H9 (cell line): ENCODE measurements at regions not wholly inside any gene's neighbourhood (a gene's known extent, or its start where the extent isn't known, plus 50 kb on each side); places are given as distances from the start of the nearest gene placed in this dataset.
A peak's percentile ranks its signal among the peaks of the same experiment; 100 is the strongest.

Experiments
- DNase-seq: peaks from one replicate; pipeline ENCODE4 v3.0.0-alpha.2; 2017
- H2AFZ ChIP-seq: one replicate; pipeline ENCODE4 v1.6.1; 2013; ENCODE audit warnings: mild to moderate bottlenecking, low read length, control low read depth, moderate library complexity
- H2AK5ac ChIP-seq: 2 replicates; pipeline ENCODE4 v1.6.1; 2013; ENCODE audit warnings: low read length, control low read depth, mixed read lengths; ENCODE audit not compliant: insufficient read length
- H2BK120ac ChIP-seq: one replicate; pipeline ENCODE4 v1.6.1; 2013; ENCODE audit warnings: low read depth, mild to moderate bottlenecking, low read length, control low read depth, inconsistent platforms; ENCODE audit not compliant: poor library complexity, severe bottlenecking
- H2BK12ac ChIP-seq: 2 replicates; pipeline ENCODE4 v1.6.1; 2013; ENCODE audit warnings: low read length, control low read depth, mixed read lengths, low read depth; ENCODE audit not compliant: insufficient read length
- H2BK15ac ChIP-seq: 2 replicates; pipeline ENCODE4 v1.6.1; 2013; ENCODE audit warnings: low read depth, low read length, control low read depth
- H2BK20ac ChIP-seq: one replicate; pipeline ENCODE4 v1.6.1; 2013; ENCODE audit warnings: low read depth, mild to moderate bottlenecking, low read length, control low read depth, inconsistent platforms; ENCODE audit not compliant: poor library complexity, severe bottlenecking
- H2BK5ac ChIP-seq: 2 replicates; pipeline ENCODE4 v1.6.1; 2013; ENCODE audit warnings: low read length, control low read depth, mixed read lengths; ENCODE audit not compliant: insufficient read length
- H3K14ac ChIP-seq: 2 replicates; pipeline ENCODE4 v1.6.1; 2013; ENCODE audit warnings: low read length, control low read depth; ENCODE audit not compliant: insufficient read depth
- H3K18ac ChIP-seq: 2 replicates; pipeline ENCODE4 v1.6.1; 2013; ENCODE audit warnings: low read depth, mild to moderate bottlenecking, mixed read lengths, low read length, control low read depth; ENCODE audit not compliant: insufficient read length
- H3K23ac ChIP-seq: 2 replicates; pipeline ENCODE4 v1.6.1; 2013; ENCODE audit warnings: low read length, control low read depth, mixed read lengths, low read depth; ENCODE audit not compliant: insufficient read length
- H3K23me2 ChIP-seq: 2 replicates; pipeline ENCODE4 v1.6.1; 2013; ENCODE audit warnings: low read depth, mild to moderate bottlenecking, mixed read lengths, low read length, control low read depth; ENCODE audit not compliant: insufficient read length, poor library complexity, severe bottlenecking
- H3K27ac ChIP-seq: 2 replicates; pipeline ENCODE4 v1.5.1; 2013; ENCODE audit warnings: low read length, control low read depth, mixed read lengths, low read depth; ENCODE audit not compliant: insufficient read length
- H3K27me3 ChIP-seq: 2 replicates; pipeline ENCODE4 v1.6.1; 2013; ENCODE audit warnings: low read length, control low read depth, inconsistent platforms; ENCODE audit not compliant: insufficient read depth
- H3K4ac ChIP-seq: 2 replicates; pipeline ENCODE4 v1.6.1; 2013; ENCODE audit warnings: low read depth, mild to moderate bottlenecking, control low read depth, inconsistent platforms, low read length, moderate library complexity
- H3K4me1 ChIP-seq: 2 replicates; pipeline ENCODE4 v1.6.1; 2013; ENCODE audit warnings: low read length, control low read depth, inconsistent platforms; ENCODE audit not compliant: insufficient read depth
- H3K4me2 ChIP-seq: 2 replicates; pipeline ENCODE4 v1.6.1; 2013; ENCODE audit warnings: low read length, control low read depth, mixed read lengths; ENCODE audit not compliant: insufficient read length, insufficient read depth
- H3K56ac ChIP-seq: 2 replicates; pipeline ENCODE4 v1.6.1; 2013; ENCODE audit warnings: low read depth, mild to moderate bottlenecking, mixed read lengths, low read length, control low read depth; ENCODE audit not compliant: insufficient read length
- H3K79me1 ChIP-seq: 2 replicates; pipeline ENCODE4 v1.6.1; 2013; ENCODE audit warnings: low read depth, mild to moderate bottlenecking, moderate library complexity, low read length, control low read depth, inconsistent platforms; ENCODE audit not compliant: insufficient read depth, poor library complexity, severe bottlenecking
- H3K79me2 ChIP-seq: 2 replicates; pipeline ENCODE4 v1.6.1; 2013; ENCODE audit warnings: low read length, control low read depth, inconsistent platforms; ENCODE audit not compliant: insufficient read depth
- H3K9ac ChIP-seq: 2 replicates; pipeline ENCODE4 v1.6.1; 2013; ENCODE audit warnings: low read length, control low read depth, mixed read lengths; ENCODE audit not compliant: insufficient read length; ENCODE audit errors: extremely low read depth
- H3K9me3 ChIP-seq: one replicate; pipeline ENCODE4 v1.6.1; 2013; ENCODE audit warnings: low read depth, low read length, inconsistent platforms; ENCODE audit not compliant: control insufficient read depth
- H3T11ph ChIP-seq: one replicate; pipeline ENCODE4 v1.6.1; 2013; ENCODE audit warnings: mild to moderate bottlenecking, low read length, control low read depth, inconsistent platforms
- H4K20me1 ChIP-seq: one replicate; pipeline ENCODE4 v1.6.1; 2013; ENCODE audit not compliant: control insufficient read depth, insufficient read length, insufficient read depth
- H4K5ac ChIP-seq: 2 replicates; pipeline ENCODE4 v1.6.1; 2013; ENCODE audit warnings: low read depth, mild to moderate bottlenecking, mixed read lengths, low read length, control low read depth; ENCODE audit not compliant: insufficient read length
- H4K8ac ChIP-seq: replicated peaks from 2 replicates; pipeline ENCODE4 v1.6.1; 2013; ENCODE audit warnings: low read length, control low read depth, mixed read lengths, low read depth; ENCODE audit not compliant: insufficient read length
- H4K91ac ChIP-seq: 2 replicates; pipeline ENCODE4 v1.6.1; 2013; ENCODE audit warnings: low read depth, mild to moderate bottlenecking, moderate library complexity, mixed read lengths, low read length, control low read depth; ENCODE audit not compliant: insufficient read length
- H3K27ac Mint-ChIP-seq, 3 experiments: 2 replicates in 2 of 3; 3 replicates in 1 of 3; pipeline ENCODE4 v1.8.0; 2020 to 2021; ENCODE audit warnings: mixed read lengths in 3 of 3, mild to moderate bottlenecking in 1 of 3, moderate library complexity in 1 of 3
- H3K27me3 Mint-ChIP-seq: 2 replicates; pipeline ENCODE4 v1.8.0; 2021; ENCODE audit warnings: low read depth, mild to moderate bottlenecking, moderate library complexity, mixed read lengths
- H3K36me3 Mint-ChIP-seq, 3 experiments: 2 replicates in 2 of 3; 3 replicates in 1 of 3; pipeline ENCODE4 v1.8.0; 2020 to 2021; ENCODE audit warnings: low read depth in 3 of 3, mixed read lengths in 3 of 3; ENCODE audit not compliant: insufficient read depth in 1 of 3
- H3K4me1 Mint-ChIP-seq, 2 experiments: 2 replicates each; pipeline ENCODE4 v1.8.0; 2020; ENCODE audit warnings: mixed read lengths in 2 of 2
- H3K4me3 Mint-ChIP-seq, 2 experiments: 2 replicates in 1 of 2; 3 replicates in 1 of 2; pipeline ENCODE4 v1.8.0; 2020 to 2021; ENCODE audit warnings: mild to moderate bottlenecking in 2 of 2, mixed read lengths in 2 of 2, moderate library complexity in 1 of 2
- H3K9me3 Mint-ChIP-seq, 2 experiments: 2 replicates in 1 of 2; 3 replicates in 1 of 2; pipeline ENCODE4 v1.8.0; 2020; ENCODE audit warnings: mild to moderate bottlenecking in 2 of 2, mixed read lengths in 2 of 2, moderate library complexity in 1 of 2
- CTCF ChIP-seq: fragments of 200-600 bp; sonication (generic); conservative IDR thresholded peaks from 3 replicates; pipeline ENCODE4 v1.8.0; 2021; ENCODE audit warnings: antibody characterized with exemption, mild to moderate bottlenecking
- WGBS: extraction: QIAGEN DNeasy Blood & Tissue Kit; methylation state at CpG from one replicate; pipeline ENCODE4 v1.1.7; 2013; ENCODE audit warnings: missing lambda C conversion rate, low lambda C conversion rate, mixed read lengths; ENCODE audit not compliant: insufficient read length; ENCODE audit errors: extremely low coverage; 5-methylcytosine and 5-hydroxymethylcytosine counted together

DNA sequence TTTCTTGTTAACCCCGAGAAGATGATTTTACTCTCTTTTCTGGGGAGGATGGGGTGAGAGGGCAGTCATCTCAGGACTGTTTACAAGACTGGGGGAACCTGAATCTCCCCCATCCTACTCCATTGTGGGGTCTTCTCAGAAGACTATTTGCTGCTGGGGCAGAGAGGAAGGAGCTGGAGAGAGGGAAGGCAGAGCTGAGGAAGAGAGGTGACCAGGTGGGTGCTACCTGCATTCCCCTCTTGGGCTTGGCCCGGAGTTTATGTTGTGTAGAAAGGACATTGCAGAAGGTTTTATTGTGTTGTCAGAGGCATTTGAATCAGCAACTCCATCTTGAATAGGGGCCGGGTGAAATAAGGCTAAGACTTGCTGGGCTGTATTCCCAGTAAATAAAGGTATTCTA lies 247.1 kb upstream of the GALNT17 start:
- peak overlapping the region; percentile 74 for H4K5ac ChIP-seq
- Mint-ChIP-seq H3K27ac (peak overlapping the region; percentile 94 to 98 (median 97)), H3K27me3 (no peaks in the 10 kb centered on the region; the same call in 1 of the 2 replicates), H3K9me3 (peaks cover 34 to 39% of the 10 kb centered on the region in 2 experiments), H3K4me1 (peaks cover 48 to 57% of the 10 kb centered on the region in 2 experiments), H3K36me3 (peaks cover 18 to 52% (median 25%) of the 10 kb centered on the region in 3 experiments), H3K4me3 (peak overlapping the region in 1 of 2 experiments; percentile 19; a peak in 1 of 5 replicates)
- no peak overlapping the region for H3K56ac ChIP-seq
- no peak overlapping the region; the same call in 1 of the 2 replicates for H3K4ac ChIP-seq
- H4K91ac ChIP-seq, result no peak overlapping the region
- H4K8ac ChIP-seq, result no peak overlapping the region
- peak overlapping the region; percentile 82 for H2BK5ac ChIP-seq
- peak overlapping the region; percentile 20 for H3K9ac ChIP-seq
- peak overlapping the region; percentile 1 for H2BK20ac ChIP-seq
- no peak overlapping the region for H2AFZ ChIP-seq
- no peak overlapping the region for H2BK120ac ChIP-seq
- WGBS, result no CpG with 5 or more reads among the region's 3 CpGs
- H3K4me2 ChIP-seq, result peak overlapping the region; percentile 16
- H3K23me2 ChIP-seq, result no peaks in the 10 kb centered on the region
- peak overlapping the region; percentile 49 for H3K18ac ChIP-seq
- no peaks in the 10 kb centered on the region for H3K27me3 ChIP-seq
- peak overlapping the region; percentile 16 for H2BK12ac ChIP-seq
- H3K79me2 ChIP-seq, result no peaks in the 10 kb centered on the region
- peak overlapping the region; percentile 23 for H2AK5ac ChIP-seq
- no peak overlapping the region for H2BK15ac ChIP-seq
- H3T11ph ChIP-seq, result peak overlapping the region; percentile 62
- no peaks in the 10 kb centered on the region for H4K20me1 ChIP-seq
- DNase-seq, result peak; percentile 62
- no peak for TF ChIP-seq CTCF
- H3K14ac ChIP-seq, result peak overlapping the region; percentile 37; the same call in 1 of the 2 replicates
- no peaks in the 10 kb centered on the region for H3K79me1 ChIP-seq
- H3K23ac ChIP-seq, result no peak overlapping the region
- H3K4me1 ChIP-seq, result peaks cover 10% of the 10 kb centered on the region; the same call in 1 of the 2 replicates
- H3K27ac ChIP-seq, result peak overlapping the region; percentile 83
- H3K9me3 ChIP-seq, result peaks cover 19% of the 10 kb centered on the region
